Germinal center (tissue), 1 donor: ENCODE measurements at regions not wholly inside any gene's neighbourhood (a gene's known extent, or its start where the extent isn't known, plus 50 kb on each side); places are given as distances from the start of the nearest gene placed in this dataset.

Source experiments
- DNase-seq: peaks from one replicate; pipeline ENCODE4 v3.0.0; 2012; ENCODE audit warnings: mixed read lengths, low spot score

DNA sequence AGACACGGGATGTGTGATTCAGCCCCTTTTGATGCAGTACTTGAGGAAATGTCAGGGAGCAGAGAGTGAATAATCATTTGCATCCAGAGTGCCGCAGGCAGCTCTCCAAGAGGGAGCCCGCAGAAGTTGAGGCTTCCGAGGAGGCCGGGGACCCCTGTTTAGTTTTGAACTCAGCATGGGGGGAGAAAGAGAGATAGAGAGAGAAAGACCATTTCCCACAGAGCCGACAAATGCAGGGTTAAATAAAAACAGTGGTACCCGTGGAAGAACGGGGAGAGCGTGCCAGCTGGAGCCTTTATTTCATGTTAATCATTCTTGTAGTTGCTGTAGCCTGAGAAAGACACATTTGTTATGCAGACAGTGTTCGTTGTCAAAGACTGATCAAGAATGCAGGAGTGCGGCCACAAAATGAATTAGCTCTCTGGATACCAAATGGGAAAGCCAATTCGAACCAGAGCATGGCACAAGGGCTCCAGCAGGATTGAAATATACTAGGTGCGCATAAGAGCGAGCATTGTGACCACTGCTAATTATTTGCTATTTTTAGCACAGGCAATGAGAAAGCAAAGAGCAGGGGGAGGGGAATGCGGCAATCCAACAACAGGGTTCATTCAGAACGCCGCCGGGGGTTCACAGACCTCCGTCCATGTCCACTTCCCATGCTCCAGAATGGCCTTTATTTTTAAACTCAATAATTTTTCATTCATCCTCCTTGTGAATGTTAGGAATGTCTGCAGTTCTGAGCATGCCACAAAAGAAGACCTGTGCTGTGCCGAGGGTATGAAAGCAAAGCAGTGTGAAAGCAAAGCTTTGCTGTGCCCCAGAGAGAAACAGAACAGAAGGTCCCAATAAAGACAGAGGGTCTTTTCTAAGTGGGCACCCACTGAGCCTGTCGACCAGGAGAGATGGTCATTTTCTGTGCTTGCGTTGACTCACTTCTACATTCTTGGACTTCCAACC is 243.9 kb upstream of the VCX3A start:
- no peak for DNase-seq

DNA sequence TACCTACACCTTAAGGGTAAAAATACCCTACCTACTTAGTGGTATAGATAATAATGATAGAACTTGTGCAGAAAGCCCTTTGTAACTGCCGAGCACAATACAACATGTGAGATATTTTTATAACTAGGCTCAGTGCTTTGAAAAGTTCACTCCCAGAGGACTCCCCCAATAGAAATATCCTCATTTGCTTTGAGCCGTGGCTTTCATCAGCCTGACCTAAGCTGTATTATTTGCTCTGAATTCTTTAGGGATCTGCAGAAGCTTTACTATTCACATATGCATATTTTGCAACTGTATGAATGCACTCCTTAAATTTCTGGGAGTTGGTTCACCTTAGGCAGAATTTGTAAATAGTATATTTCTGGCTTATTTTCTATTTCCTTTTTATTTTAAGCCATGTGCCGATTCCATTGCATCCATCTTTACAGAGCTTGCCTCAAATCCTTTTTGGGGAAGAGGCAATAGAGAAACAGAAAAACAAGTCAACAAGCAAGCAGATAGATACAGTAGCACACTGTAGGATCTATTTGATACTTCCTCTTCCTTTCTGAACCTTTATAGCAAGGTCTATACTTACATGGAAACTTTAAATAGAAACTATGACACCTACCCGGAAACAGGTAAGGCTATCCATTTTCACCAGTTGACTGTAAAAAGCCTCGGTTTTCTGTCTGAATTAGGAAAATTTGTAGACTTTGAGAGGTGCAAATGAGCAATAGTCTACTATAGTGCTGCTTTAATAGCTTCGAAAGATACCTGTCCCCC is 242.5 kb upstream of the VCX3A start:
- peak; percentile 21 for DNase-seq

DNA sequence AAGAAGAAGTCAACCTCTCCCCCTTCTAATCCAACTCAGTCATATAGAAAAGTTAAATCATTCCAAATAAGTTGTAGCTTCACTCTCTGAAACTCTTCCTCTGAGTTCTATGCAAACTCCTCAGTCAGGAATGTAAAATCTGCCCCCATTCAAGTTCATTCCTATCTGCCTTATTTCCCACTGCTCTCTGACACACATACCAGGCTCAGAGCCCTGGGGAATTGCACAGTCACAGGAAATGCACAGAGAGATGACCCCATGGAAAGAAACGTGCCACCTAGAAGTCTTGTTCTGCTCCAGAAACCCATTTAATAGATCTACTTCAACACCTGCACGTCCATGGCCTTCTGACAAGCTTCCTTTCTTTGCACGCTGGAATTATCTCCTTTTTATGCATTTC is 236.0 kb upstream of the VCX3A start:
- DNase-seq = no peak

DNA sequence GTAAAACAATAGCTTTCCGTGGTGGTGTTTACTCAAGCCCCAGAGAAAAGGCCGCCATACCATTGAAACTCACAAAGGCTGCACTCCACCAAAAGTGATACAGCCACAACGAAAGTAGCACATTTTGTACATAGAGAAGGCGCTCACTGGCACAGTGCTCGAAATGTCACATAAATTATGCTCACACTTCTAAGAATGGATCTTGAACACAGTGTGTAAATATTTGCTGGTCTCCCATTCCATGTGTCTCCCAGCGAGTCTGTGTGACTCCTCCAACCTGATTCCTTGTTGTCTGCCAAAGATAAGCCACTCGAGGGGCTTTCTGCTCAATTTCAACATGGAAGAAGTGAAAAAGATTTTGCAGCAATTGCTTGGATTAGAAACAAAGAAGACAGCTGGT is 234.0 kb upstream of the VCX3A start:
- no peak for DNase-seq

DNA sequence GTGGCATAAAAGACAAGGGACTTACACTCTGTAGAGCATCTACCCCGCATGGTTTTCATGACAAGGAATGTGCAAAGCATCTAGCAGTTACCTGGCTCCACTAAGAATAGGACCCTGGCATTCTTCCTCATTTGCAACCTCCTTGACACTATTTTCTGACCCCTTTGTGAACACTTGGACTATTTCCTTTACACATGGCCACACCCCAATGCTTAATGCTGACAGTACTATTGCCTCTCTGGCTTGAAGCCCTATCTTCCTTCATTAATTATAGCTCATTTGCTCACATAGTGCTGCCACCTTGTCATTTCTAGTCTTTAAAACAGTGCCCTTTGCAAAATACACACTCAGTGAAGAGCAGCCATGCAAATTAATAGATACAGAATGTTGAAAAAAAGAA is 226.3 kb upstream of the VCX3A start:
- no peak for DNase-seq

DNA sequence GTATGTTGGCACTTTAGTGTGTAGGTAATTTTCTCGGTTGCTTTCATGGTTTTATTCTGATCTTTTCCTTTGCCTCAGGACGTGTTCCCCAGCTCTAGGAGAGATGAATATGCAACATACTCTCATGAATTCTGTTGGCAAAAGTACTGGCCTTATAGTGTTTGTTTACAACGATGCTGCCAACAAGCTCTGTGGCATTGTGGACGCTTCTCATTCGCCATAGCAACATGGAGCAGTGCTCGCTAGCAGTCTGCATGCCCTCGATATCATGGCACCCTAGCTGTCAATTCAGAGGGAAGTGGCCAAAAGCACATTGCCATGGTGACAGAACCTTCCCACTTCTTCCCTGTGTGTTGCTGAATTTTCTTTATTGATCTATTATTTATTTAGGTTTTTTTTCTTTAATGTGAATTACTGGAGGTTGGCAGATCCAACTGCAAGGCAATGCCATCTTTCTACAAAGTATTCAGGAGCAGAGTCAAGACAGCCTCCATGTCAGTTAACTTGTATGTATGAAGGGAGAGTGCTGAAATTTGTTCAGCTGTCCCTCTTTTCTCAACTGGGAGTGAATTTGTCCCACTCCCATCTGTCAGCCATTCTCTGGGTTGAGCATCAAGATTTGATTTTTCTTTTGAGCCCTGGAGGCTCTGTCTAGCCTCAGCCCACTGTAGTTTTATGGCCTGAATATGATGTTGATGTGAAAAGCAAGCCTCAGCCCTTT is 224.9 kb upstream of the VCX3A start:
- no peak for DNase-seq

DNA sequence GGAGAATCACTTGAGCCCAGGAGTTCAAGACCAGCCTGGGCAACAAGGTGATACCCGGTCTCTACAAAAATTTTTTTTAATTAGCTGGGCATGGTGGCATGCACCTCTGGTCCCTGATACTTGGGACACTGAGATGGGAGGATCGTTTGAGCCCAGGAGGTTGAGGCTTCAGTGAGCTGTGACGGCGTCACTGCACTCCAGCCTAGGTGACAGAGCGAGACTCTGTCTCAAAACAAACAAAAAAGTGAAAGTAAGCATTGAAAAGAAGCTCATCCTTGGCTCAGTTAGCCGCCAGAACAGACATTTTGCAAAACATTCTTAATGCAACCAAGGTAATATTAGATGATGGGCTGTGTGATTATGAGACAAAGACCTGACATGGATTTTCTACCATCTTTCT is 223.3 kb upstream of the VCX3A start:
- DNase-seq = no peak

DNA sequence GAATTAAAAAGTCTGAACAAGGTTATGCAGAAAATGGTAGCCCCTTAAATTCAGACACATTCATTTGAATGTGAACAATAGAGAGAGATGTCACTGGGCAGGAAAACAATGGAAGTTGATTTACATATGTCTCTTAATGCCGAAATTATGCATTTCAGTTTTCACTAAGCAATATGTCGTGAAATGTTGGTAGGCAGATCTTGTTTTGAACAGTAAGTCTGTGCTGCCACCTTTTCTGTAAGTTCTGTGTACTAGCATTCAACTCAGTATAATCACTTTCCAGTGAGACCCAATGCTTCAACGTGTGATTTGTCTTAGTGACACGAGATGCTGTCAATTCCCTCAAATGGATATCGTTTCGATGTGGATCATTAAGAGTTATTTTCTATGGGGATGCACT is 222.7 kb upstream of the VCX3A start:
- DNase-seq = no peak

DNA sequence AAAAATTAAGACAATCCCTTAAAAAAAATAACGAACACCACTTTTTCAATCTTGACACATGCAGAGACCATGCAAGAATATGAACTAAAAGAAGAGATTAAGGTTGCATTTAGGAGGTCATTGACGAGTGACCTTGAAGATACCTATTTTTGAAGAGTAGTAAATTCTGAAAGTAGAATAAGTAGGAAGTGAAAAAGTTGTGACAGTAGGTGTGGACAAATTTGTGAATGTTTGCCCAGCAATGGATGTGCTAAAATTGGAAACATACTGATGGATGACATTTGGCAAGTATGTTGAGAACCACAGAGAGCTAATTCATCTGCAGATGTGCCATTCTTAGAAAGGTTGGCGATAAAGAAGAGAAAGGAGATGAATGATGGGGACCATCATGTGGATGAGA is 213.7 kb upstream of the VCX3A start:
- DNase-seq = no peak

DNA sequence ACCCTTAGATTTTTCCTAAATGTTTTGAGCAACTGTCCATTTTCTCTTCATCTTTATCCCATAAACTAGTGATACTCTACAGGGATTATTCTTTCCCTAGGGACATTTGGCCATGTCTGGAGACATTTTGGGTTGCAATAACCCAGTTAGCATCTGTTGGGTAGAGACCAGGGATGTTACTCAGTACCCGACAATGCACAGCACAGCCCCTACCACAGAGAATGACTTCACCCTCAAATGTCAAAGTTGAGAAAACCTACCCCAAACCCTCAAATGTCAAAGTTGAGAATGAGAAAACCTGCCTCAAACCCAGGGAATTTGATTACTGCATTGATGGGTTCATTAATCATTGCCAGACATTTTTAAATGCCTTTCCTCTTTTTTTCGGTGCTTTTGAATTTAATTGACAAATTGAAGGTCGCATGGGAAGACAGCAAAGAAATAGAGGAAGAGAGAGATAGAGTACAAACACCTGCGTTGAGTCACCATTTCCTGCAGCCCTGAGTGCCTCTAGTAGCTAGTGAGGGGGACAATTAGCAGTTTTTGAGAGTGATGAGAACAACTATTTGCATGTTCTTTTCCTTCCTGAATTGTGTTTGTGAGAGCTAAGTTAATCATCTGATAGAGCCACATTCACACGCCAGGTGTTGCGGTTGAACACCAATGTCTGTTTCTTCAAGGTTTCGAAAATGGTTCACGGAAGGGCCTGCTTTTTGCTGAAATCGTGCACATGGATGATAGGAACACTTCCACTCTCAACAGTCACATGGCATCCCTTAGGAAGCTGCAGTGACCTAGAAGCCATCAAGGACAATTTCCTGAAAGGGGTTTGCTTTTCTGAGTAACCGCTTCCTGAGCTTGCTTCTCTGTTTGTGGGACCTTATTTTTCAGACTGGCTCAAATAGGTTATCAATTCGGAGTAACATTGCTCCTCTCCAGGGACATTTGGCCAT is 203.9 kb upstream of the VCX3A start:
- DNase-seq = peak; percentile 33

DNA sequence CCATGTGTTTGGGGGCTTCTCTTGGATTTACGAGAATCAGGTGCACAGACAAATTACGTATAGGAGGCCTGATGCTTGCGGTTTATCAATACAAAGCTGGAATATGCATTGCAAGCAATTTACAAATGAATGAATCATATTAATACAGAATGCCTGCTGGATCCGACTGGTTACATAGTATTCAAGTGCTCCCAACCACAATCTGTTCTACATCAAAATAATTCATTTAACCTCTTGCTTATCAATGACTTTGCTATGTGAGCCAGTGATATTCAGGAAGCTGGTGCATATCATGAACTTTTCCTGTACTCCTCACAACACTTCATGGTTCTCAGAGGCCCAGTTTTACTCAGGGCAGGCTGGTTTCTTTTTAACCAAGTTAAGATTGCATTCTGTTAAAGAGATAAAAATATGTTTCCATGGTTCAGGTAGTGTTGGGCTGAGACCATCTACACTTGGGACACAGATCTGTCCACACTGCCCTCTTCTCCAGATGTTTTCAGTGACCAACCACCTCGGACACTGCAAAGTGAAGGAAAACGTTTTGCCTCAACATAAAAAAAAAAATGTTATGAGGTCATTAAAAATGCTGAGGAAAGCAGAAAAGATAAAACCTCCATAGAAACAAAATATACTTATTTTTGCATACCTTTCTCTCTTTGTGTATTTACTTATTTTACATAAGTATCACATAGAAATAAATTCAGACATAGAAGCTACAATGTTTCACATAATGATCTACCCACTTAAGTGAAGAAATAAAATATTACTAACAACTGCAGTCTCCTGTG is 200.1 kb upstream of the VCX3A start:
- DNase-seq = no peak

DNA sequence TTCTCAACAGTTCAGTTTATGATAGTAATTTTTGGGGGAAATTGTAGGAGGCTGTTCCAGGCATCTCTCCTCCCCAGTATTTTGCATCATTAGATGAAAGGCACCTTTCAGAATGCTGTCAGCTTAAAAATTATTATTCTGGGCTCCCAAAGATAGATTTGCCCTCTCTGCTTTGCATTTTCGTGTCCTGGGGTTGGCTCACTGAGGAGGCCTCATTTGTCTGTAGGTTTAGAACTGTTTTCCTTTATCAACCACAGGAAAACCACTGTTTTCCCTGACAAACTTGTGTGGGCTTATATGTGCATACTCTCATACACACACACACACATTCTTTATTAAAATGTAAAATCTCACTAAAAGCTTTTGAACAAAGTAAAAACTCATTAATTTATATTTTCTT is 197.2 kb upstream of the VCX3A start:
- no peak for DNase-seq

DNA sequence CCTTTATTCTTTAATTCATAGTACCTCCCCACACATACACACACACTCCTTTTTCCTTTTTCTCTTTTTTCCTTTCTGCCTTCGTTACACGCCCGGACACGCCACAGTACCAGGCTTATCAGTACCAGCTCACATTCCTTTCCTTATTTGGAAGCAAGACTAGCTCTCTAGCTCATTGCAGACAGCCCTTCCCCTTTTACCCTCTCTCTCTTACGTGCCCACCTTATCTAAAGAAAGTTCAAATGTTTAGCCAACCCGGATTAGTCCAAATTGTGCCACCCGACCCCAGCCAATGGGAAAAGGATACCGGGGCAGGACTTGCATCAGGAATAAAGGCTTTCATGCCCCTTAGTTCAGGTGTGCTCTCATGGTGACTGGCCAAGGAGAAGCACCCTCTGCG is 194.7 kb upstream of the VCX3A start:
- DNase-seq = no peak

DNA sequence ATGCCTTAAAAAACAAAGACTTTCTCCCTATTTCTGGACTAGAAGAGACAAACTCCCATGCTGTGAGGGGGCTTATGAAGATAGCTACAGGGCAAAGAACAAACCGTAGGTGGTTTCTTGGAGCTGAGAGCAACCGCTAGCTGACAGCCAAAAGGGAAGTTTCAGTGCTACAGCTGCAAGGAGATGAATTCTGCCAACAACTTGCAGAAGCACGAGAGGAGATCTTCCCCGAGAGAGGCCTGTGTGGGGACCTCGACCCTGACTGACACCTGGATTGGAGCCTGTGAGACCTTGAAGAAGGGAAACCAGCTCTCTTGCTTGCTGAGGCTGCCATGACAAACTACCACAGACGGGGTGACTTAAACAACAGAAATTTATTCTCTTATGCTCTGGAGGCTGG is 183.8 kb upstream of the VCX3A start:
- DNase-seq = no peak

DNA sequence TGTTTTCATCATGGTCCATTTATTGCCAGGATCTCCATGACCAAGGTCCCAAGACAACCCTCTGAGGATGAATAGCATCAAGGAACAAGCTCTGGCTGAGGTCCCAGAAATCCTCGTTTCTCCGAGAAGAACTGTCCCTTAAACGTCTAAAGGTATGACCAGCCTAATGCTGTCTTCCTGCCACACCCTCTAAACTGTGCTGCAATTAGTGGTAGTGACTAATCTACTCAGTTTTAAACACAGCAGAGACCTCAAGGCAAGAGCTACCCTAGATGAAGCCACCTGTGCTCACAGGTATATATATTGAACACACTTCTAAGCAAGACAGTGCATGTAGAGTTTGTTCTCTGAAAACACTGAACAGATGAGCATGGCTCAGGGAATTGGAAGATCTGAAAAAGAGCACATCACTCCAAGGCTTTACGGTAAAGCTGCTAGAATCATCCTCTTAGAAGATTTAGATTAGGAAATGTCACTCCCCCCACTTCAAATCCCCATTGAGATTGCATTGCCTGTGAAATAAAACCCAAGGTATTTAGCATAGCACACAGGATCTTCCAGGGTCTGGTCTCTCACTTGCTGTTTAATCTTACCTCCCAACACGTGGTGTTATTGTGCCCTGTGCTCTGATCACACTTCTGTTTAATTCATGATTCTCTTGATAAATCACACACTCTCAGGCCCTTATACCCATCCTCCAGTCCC is 173.9 kb upstream of the VCX3A start:
- no peak for DNase-seq

DNA sequence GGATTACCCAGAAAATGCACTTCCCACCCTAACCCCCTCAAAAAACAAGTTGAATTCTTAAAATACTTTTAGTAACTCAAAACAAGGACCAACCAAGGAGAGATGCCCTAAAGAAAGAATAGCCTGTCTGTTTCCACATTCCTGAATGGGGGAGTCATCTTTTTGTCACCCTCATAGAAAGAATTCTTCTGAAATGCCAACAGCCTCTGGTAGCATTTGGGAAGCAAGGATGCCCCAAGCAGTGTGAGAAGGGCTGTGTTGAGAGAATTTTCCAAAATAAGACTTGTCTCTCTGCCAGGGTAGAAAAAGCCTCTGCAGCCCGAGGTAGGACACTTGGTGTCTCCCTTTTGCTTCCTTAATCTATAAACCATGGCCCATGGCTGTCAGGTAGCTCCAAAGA is 173.1 kb upstream of the VCX3A start:
- DNase-seq = no peak

DNA sequence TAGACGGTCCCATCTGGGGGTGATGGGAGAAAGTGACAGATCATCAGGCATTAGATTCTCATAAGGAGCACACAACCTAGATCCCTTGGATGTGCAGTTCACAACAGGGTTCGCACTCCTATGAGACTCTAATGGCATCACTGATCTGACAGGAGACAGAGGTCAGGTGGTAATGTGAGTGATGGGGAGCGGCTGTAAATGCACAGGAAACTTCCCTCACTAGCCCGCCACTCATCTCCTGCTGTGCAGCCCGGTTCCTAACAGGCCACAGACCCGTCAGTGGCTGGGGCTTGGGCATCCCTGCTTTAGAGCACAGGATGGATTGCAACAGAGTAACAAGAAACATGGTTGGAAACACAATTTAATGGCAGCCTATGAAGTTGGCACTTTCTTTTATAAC is 172.6 kb upstream of the VCX3A start:
- DNase-seq = no peak

DNA sequence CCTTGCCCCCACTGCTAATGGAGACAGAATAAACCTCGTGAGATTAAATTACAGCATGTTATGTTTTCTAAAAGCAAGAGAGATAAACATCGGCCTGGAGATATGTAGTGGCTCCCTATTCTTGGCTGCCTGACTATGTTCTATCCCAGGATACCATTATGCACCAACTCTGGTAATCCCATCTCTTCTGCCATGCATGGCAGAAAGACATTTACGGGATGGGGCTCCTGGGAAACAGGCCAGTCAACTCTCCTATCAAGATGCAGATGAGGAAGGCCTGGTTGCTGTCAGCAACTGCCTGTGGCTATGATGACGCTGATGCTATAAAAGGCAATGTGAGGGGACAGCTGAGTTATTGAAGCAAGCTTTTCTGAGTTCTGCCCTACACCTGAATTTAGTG is 166.2 kb upstream of the VCX3A start:
- no peak for DNase-seq

DNA sequence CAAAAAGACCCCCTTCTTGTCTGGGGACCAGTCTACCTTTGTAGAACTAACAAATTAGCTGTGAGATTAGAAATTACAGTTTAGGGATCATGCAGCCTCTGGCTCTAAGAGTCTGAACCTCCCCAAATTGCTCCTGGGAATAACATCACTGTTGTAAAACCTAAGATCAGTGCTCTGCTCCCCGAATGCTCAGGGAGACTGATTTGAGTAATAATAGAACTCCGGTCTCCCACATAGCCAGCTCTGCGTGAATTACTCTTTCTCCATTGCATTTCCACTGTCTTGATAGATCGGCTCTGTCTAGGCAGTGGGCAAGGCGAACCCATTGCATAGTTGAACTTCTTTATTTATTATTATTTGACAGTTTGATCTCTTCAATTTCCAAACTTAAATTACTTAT is 160.8 kb upstream of the VCX3A start:
- DNase-seq = no peak

DNA sequence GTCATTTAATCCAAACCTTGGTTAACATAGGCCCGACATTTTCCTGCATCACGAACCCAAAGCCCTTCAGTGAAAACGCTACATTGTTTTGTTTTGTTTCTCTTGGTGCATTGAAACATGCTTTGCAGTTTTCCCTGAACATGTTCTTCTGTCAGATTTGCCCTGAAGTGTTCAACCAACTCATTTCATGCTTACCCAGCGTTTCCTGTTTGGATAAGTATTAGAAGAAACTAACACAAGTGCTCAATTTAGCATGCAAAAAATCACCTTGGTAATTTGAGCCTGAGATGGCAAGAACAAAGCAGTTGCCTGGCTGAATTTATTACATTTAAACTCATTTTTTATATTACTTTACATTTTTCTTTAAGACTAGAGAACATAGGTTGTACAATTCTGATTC is 160.1 kb upstream of the VCX3A start:
- DNase-seq = no peak
